ENCODE measurements at regions not wholly inside any gene's neighbourhood (a gene's known extent, or its start where the extent isn't known, plus 50 kb on each side); places are given as distances from the start of the nearest gene placed in this dataset.
A peak's percentile ranks its signal among the peaks of the same experiment; 100 is the strongest.

- Histone ChIP-seq H3K9me3 (ENCODE audit: low read depth, low read length) (no peaks in the 10 kb centered on the region), H3K4me3 (ENCODE audit: insufficient read depth, low read length) (no peak overlapping the region), H4K20me1 (ENCODE audit: insufficient read depth, low read length) (no peaks in the 10 kb centered on the region), H3K4me1 (ENCODE audit: insufficient read depth, low read length) (peaks cover 16% of the 10 kb centered on the region), H3K27ac (ENCODE audit: low read depth, low read length) (no peak overlapping the region), H3K36me3 (ENCODE audit: insufficient read depth, low read length) (no peaks in the 10 kb centered on the region), H3K4me2 (ENCODE audit: insufficient read depth, low read length) (peak overlapping the region; percentile 43), H3K79me2 (ENCODE audit: insufficient read depth, low read length) (no peaks in the 10 kb centered on the region), H2AFZ (ENCODE audit: low read length) (peak overlapping the region; percentile 63), H3K27me3 (ENCODE audit: insufficient read depth, low read length) (no peaks in the 10 kb centered on the region)
- no peak for DNase-seq (ENCODE audit: insufficient read length, low spot score, missing footprints)
- no peak for TF ChIP-seq CTCF (IDR thresholded peaks at IDR 0.05; ENCODE audit: extremely low read depth, low read depth, low read length)
Observed at GRCh38 chr20:51189814-51190782, 167.2 kb upstream of the KCNG1 start.

- Histone ChIP-seq H3K27ac (ENCODE audit: low read depth, low read length) (no peak overlapping the region), H3K4me3 (ENCODE audit: insufficient read depth, low read length) (no peak overlapping the region), H3K4me1 (ENCODE audit: insufficient read depth, low read length) (peaks cover 16% of the 10 kb centered on the region), H3K36me3 (ENCODE audit: insufficient read depth, low read length) (no peaks in the 10 kb centered on the region), H3K79me2 (ENCODE audit: insufficient read depth, low read length) (no peaks in the 10 kb centered on the region), H4K20me1 (ENCODE audit: insufficient read depth, low read length) (no peaks in the 10 kb centered on the region), H3K4me2 (ENCODE audit: insufficient read depth, low read length) (no peak overlapping the region), H3K27me3 (ENCODE audit: insufficient read depth, low read length) (no peaks in the 10 kb centered on the region), H3K9me3 (ENCODE audit: low read depth, low read length) (no peaks in the 10 kb centered on the region), H2AFZ (ENCODE audit: low read length) (no peak overlapping the region)
- TF ChIP-seq CTCF (IDR thresholded peaks at IDR 0.05; ENCODE audit: extremely low read depth, low read depth, low read length) = no peak
- no peak for DNase-seq (ENCODE audit: insufficient read length, low spot score, missing footprints)
Observed at GRCh38 chr20:51188941-51189340, 166.0 kb upstream of the KCNG1 start.

- H2AFZ ChIP-seq (ENCODE audit: low read length) = no peak overlapping the region
- peaks cover 6% of the 10 kb centered on the region for H3K4me1 ChIP-seq (ENCODE audit: insufficient read depth, low read length)
- no peaks in the 10 kb centered on the region for H3K79me2 ChIP-seq (ENCODE audit: insufficient read depth, low read length)
- H3K4me2 ChIP-seq (ENCODE audit: insufficient read depth, low read length) = no peak overlapping the region
- no peaks in the 10 kb centered on the region for H4K20me1 ChIP-seq (ENCODE audit: insufficient read depth, low read length)
- H3K4me3 ChIP-seq (ENCODE audit: insufficient read depth, low read length) = no peak overlapping the region
- no peaks in the 10 kb centered on the region for H3K27me3 ChIP-seq (ENCODE audit: insufficient read depth, low read length)
- no peak for DNase-seq (ENCODE audit: insufficient read length, low spot score, missing footprints)
- no peaks in the 10 kb centered on the region for H3K36me3 ChIP-seq (ENCODE audit: insufficient read depth, low read length)
- H3K27ac ChIP-seq (ENCODE audit: low read depth, low read length) = no peak overlapping the region
- no peak for TF ChIP-seq CTCF (IDR thresholded peaks at IDR 0.05; ENCODE audit: extremely low read depth, low read depth, low read length)
- no peaks in the 10 kb centered on the region for H3K9me3 ChIP-seq (ENCODE audit: low read depth, low read length)
Observed at GRCh38 chr20:51187261-51187660, 164.4 kb upstream of the KCNG1 start.

GRCh38 chr20:51185861-51186260 lies 163.0 kb upstream of the KCNG1 start:
- H3K27ac ChIP-seq (ENCODE audit: low read depth, low read length) = no peak overlapping the region
- no peaks in the 10 kb centered on the region for H3K79me2 ChIP-seq (ENCODE audit: insufficient read depth, low read length)

More at GRCh38 chr20:51185861-51186260, 163.0 kb upstream of the KCNG1 start:
- H3K9me3 ChIP-seq (ENCODE audit: low read depth, low read length) = no peaks in the 10 kb centered on the region
- no peak overlapping the region for H3K4me3 ChIP-seq (ENCODE audit: insufficient read depth, low read length)
- H3K4me2 ChIP-seq (ENCODE audit: insufficient read depth, low read length) = no peak overlapping the region
- H3K4me1 ChIP-seq (ENCODE audit: insufficient read depth, low read length) = peaks cover 6% of the 10 kb centered on the region
- TF ChIP-seq CTCF (IDR thresholded peaks at IDR 0.05; ENCODE audit: extremely low read depth, low read depth, low read length) = no peak
- no peaks in the 10 kb centered on the region for H4K20me1 ChIP-seq (ENCODE audit: insufficient read depth, low read length)
- peaks cover 6% of the 10 kb centered on the region for H3K27me3 ChIP-seq (ENCODE audit: insufficient read depth, low read length)
- H2AFZ ChIP-seq (ENCODE audit: low read length) = no peak overlapping the region
- no peaks in the 10 kb centered on the region for H3K36me3 ChIP-seq (ENCODE audit: insufficient read depth, low read length)
- DNase-seq (ENCODE audit: insufficient read length, low spot score, missing footprints) = no peak

Measured in osteoblast (primary cell).